Testis (tissue), 2 donors: ENCODE measurements at regions not wholly inside any gene's neighbourhood (a gene's known extent, or its start where the extent isn't known, plus 50 kb on each side); places are given as distances from the start of the nearest gene placed in this dataset.

Source experiments
- CTCF ChIP-seq, 3 experiments: fragments of 450-650 bp in 2 of 3; fragments of 200-600 bp in 1 of 3; sonication (generic) in 1 of 3; IDR thresholded peaks; one replicate each; pipeline ENCODE4 v1.5.1; 2016 to 2019; ENCODE audit warnings: antibody characterized with exemption in 3 of 3, mild to moderate bottlenecking in 2 of 3, moderate library complexity in 1 of 3
- POLR2A ChIP-seq: fragments of 450-650 bp; IDR thresholded peaks from one replicate; pipeline ENCODE4 v1.6.1; 2017; ENCODE audit warnings: antibody characterized with exemption, mild to moderate bottlenecking, moderate library complexity

DNA sequence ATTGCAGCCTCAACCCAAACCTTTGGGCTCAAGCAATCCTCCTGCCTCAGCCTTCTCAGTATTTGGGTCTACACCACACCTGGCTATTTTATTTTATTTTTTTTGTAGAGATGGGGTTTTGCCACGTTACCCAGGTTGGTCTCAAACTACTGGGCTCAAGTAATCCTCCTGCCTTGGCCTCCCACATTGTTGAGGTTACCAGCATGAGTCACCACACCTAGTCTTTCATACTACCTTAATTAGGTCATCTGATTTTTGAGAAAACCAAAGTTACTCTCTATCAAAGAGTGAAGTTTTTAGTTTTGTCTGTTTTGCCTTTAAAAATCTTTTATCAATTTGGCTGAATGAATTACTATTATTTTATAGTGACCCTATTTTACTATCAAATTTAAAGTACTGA lies 335.6 kb upstream of the LRRC4C start:
- TF ChIP-seq CTCF (IDR thresholded peaks at IDR 0.05) (no peak), POLR2A (no peak)
